WTC11 (cell line): ENCODE measurements at regions not wholly inside any gene's neighbourhood (a gene's known extent, or its start where the extent isn't known, plus 50 kb on each side); places are given as distances from the start of the nearest gene placed in this dataset.

ENCODE experiments used
- NR3C1 ChIP-seq: sonication (generic); formaldehyde crosslinking; conservative IDR thresholded peaks from 2 replicates; pipeline ENCODE4 v1.8.1; 2023; ENCODE audit warnings: low read depth, mild to moderate bottlenecking, missing genetic modification reagents
- TF ChIP-seq, protein P1 (sequence below): fragments of 200-600 bp; IDR thresholded peaks from 2 replicates; pipeline ENCODE4 v1.8.0; 2022; ENCODE audit warnings: antibody characterized with exemption

DNA sequence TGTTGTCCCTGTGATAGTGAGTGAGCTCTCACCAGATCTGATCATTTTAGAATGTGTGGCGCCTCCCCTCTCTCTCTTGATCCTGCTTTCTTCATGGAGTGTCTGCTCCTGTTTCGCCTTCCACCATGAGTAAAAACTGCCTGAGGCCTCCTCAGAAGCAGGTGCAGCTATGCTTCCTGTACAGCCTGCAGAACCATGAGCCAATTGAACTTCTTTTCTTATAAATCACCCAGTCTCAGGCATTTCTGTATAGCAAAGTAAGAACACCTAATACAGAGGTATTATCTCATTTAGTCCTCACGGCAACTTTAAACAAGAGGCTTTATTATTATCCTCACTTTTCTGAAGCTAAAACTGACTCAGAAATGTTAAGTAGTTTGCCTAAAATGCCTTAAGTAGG is 81.3 kb upstream of the BTG1 start:
- no peak for TF ChIP-seq NR3C1 (CRISPR knock-in tag)
- TF ChIP-seq, protein P1, sequence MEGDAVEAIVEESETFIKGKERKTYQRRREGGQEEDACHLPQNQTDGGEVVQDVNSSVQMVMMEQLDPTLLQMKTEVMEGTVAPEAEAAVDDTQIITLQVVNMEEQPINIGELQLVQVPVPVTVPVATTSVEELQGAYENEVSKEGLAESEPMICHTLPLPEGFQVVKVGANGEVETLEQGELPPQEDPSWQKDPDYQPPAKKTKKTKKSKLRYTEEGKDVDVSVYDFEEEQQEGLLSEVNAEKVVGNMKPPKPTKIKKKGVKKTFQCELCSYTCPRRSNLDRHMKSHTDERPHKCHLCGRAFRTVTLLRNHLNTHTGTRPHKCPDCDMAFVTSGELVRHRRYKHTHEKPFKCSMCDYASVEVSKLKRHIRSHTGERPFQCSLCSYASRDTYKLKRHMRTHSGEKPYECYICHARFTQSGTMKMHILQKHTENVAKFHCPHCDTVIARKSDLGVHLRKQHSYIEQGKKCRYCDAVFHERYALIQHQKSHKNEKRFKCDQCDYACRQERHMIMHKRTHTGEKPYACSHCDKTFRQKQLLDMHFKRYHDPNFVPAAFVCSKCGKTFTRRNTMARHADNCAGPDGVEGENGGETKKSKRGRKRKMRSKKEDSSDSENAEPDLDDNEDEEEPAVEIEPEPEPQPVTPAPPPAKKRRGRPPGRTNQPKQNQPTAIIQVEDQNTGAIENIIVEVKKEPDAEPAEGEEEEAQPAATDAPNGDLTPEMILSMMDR = no peak
